Liver (tissue), 3 donors: ENCODE measurements at regions not wholly inside any gene's neighbourhood (a gene's known extent, or its start where the extent isn't known, plus 50 kb on each side); places are given as distances from the start of the nearest gene placed in this dataset.

Experiments used
- JUND ChIP-seq, 2 donors: IDR thresholded peaks; 2 replicates each; pipeline ENCODE4 v1.6.1; 2016; ENCODE audit warnings: antibody characterized with exemption in 2 of 2
- MAX ChIP-seq: IDR thresholded peaks from 2 replicates; pipeline ENCODE4 v1.6.1; 2016; ENCODE audit warnings: antibody characterized with exemption
- RAD21 ChIP-seq, 2 donors: IDR thresholded peaks; 2 replicates each; pipeline ENCODE4 v1.6.1; 2016; ENCODE audit warnings: antibody characterized with exemption in 2 of 2, mild to moderate bottlenecking in 2 of 2
- TF ChIP-seq, protein P1 (sequence below): fragments of 150-350 bp; IDR thresholded peaks from 2 replicates; pipeline ENCODE4 v1.5.1; 2017; ENCODE audit warnings: improper control_type of control experiment, low read depth, low read length; ENCODE audit not compliant: missing input control
- TF ChIP-seq, protein P2 (sequence below): IDR thresholded peaks from 2 replicates; pipeline ENCODE4 v1.6.1; 2016; ENCODE audit warnings: antibody characterized with exemption
- donor health status: healthy.
- donor health status: healthy.

DNA sequence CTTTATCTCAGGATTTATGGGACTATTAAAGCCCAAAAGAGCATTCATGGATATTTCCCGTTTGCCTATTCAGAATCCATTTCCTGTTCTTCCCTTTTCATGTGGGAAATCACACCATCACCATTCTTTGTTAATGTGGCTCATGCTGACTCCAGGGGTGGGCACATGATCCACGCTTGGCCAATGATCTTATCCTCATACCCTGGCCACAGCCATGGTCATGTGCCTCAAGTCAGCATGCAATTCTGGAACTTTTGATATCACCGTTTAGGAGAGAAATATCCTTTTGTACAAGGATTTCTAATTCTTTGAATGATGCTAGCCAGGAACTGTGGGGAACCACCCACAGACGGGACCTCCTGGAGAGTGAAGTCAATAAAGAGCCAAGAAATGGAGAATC is 272.2 kb downstream of the PRELID2 start:
- TF ChIP-seq, protein P1, sequence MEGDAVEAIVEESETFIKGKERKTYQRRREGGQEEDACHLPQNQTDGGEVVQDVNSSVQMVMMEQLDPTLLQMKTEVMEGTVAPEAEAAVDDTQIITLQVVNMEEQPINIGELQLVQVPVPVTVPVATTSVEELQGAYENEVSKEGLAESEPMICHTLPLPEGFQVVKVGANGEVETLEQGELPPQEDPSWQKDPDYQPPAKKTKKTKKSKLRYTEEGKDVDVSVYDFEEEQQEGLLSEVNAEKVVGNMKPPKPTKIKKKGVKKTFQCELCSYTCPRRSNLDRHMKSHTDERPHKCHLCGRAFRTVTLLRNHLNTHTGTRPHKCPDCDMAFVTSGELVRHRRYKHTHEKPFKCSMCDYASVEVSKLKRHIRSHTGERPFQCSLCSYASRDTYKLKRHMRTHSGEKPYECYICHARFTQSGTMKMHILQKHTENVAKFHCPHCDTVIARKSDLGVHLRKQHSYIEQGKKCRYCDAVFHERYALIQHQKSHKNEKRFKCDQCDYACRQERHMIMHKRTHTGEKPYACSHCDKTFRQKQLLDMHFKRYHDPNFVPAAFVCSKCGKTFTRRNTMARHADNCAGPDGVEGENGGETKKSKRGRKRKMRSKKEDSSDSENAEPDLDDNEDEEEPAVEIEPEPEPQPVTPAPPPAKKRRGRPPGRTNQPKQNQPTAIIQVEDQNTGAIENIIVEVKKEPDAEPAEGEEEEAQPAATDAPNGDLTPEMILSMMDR, result no peak
- TF ChIP-seq JUND (IDR thresholded peaks at IDR 0.05), result no peak
- no peak for TF ChIP-seq MAX
- no peak for TF ChIP-seq RAD21 (IDR thresholded peaks at IDR 0.05)
- TF ChIP-seq, protein P2, sequence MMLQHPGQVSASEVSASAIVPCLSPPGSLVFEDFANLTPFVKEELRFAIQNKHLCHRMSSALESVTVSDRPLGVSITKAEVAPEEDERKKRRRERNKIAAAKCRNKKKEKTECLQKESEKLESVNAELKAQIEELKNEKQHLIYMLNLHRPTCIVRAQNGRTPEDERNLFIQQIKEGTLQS, result no peak
